ENCODE measurements at regions not wholly inside any gene's neighbourhood (a gene's known extent, or its start where the extent isn't known, plus 50 kb on each side); places are given as distances from the start of the nearest gene placed in this dataset.

DNA sequence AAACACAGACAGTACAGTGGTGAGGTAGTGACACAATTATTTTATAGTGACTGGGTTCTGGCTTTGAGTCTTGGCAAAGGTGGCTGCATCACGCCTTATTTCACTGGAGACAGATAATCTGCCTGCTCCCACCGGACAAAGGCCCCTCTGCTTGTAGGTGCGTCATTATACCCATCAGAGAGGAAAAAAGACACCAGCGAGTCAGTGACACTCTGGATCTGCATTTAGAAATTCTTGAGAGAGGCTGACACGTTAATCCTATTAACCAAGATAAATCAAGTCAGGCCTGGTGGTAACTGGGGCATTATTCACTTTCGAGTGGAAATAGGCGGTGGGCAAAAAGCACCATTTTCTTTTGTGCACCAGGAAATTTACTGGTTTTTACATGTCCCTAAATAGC, 76.2 kb downstream of the NR2F2 start:
- TF ChIP-seq CREB1 (IDR thresholded peaks at IDR 0.05; ENCODE audit: low read depth) (no peak), YY1 (IDR thresholded peaks at IDR 0.05; ENCODE audit: low read depth) (no peak), RAD21 (IDR thresholded peaks at IDR 0.05; ENCODE audit: low read depth) (no peak)
- TF ChIP-seq, protein P1, sequence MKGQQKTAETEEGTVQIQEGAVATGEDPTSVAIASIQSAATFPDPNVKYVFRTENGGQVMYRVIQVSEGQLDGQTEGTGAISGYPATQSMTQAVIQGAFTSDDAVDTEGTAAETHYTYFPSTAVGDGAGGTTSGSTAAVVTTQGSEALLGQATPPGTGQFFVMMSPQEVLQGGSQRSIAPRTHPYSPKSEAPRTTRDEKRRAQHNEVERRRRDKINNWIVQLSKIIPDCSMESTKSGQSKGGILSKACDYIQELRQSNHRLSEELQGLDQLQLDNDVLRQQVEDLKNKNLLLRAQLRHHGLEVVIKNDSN (IDR thresholded peaks at IDR 0.05): no peak
- TF ChIP-seq, protein P2, sequence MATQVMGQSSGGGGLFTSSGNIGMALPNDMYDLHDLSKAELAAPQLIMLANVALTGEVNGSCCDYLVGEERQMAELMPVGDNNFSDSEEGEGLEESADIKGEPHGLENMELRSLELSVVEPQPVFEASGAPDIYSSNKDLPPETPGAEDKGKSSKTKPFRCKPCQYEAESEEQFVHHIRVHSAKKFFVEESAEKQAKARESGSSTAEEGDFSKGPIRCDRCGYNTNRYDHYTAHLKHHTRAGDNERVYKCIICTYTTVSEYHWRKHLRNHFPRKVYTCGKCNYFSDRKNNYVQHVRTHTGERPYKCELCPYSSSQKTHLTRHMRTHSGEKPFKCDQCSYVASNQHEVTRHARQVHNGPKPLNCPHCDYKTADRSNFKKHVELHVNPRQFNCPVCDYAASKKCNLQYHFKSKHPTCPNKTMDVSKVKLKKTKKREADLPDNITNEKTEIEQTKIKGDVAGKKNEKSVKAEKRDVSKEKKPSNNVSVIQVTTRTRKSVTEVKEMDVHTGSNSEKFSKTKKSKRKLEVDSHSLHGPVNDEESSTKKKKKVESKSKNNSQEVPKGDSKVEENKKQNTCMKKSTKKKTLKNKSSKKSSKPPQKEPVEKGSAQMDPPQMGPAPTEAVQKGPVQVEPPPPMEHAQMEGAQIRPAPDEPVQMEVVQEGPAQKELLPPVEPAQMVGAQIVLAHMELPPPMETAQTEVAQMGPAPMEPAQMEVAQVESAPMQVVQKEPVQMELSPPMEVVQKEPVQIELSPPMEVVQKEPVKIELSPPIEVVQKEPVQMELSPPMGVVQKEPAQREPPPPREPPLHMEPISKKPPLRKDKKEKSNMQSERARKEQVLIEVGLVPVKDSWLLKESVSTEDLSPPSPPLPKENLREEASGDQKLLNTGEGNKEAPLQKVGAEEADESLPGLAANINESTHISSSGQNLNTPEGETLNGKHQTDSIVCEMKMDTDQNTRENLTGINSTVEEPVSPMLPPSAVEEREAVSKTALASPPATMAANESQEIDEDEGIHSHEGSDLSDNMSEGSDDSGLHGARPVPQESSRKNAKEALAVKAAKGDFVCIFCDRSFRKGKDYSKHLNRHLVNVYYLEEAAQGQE (IDR thresholded peaks at IDR 0.05; ENCODE audit: low read depth): no peak
